MM.1S (cell line): ENCODE measurements at regions not wholly inside any gene's neighbourhood (a gene's known extent, or its start where the extent isn't known, plus 50 kb on each side); places are given as distances from the start of the nearest gene placed in this dataset.
"Not testable (repeated sequence)": the region's sequence is repeated elsewhere in the genome, so short reads cannot be mapped to it uniquely, and the experiment has no call there.

ENCODE experiments used
- DNase-seq: peaks from one replicate; pipeline ENCODE4 v3.0.0-alpha.2; 2015
- H2AFZ ChIP-seq: fragments of 300-600 bp; sonication (generic); 2 replicates; pipeline ENCODE4 v1.6.0; 2016; ENCODE audit warnings: antibody characterized with exemption, low read length
- H3F3A ChIP-seq: fragments of 300-600 bp; sonication (generic); 2 replicates; pipeline ENCODE4 v1.6.1; 2016; ENCODE audit warnings: mild to moderate bottlenecking, antibody characterized with exemption, low read length, moderate library complexity, mixed read lengths; ENCODE audit not compliant: insufficient read depth
- H3K27ac ChIP-seq: fragments of 300-600 bp; sonication (generic); 2 replicates; pipeline ENCODE4 v1.5.1; 2016; ENCODE audit warnings: mild to moderate bottlenecking, low read length
- H3K27me3 ChIP-seq: fragments of 300-600 bp; sonication (generic); replicated peaks from 2 replicates; pipeline ENCODE4 v1.6.0; 2016; ENCODE audit warnings: low read length; ENCODE audit not compliant: insufficient read depth
- H3K36me3 ChIP-seq: fragments of 300-600 bp; sonication (generic); replicated peaks from 2 replicates; pipeline ENCODE4 v1.6.1; 2016; ENCODE audit warnings: mild to moderate bottlenecking, low read length, mixed read lengths; ENCODE audit not compliant: insufficient read depth
- H3K4me1 ChIP-seq: fragments of 300-600 bp; sonication (generic); 2 replicates; pipeline ENCODE4 v1.6.1; 2016; ENCODE audit warnings: low read length, mixed read lengths
- H3K4me2 ChIP-seq: fragments of 300-600 bp; sonication (generic); 2 replicates; pipeline ENCODE4 v1.6.0; 2016; ENCODE audit warnings: low read depth, low read length
- H3K4me3 ChIP-seq: fragments of 300-600 bp; sonication (generic); 2 replicates; pipeline ENCODE4 v1.5.1; 2016; ENCODE audit warnings: low read length, mixed read lengths
- H3K79me2 ChIP-seq: fragments of 300-600 bp; sonication (generic); 2 replicates; pipeline ENCODE4 v1.6.1; 2016; ENCODE audit warnings: mixed run types, low read length, mixed read lengths
- H3K9ac ChIP-seq: fragments of 300-600 bp; sonication (generic); 2 replicates; pipeline ENCODE4 v1.6.1; 2016; ENCODE audit warnings: low read length, mixed read lengths
- H3K9me2 ChIP-seq: fragments of 300-600 bp; sonication (generic); replicated peaks from 2 replicates; pipeline ENCODE4 v1.6.1; 2016; ENCODE audit warnings: mild to moderate bottlenecking, low read length, mixed read lengths; ENCODE audit not compliant: insufficient read depth
- H3K9me3 ChIP-seq: fragments of 300-600 bp; sonication (generic); replicated peaks from 2 replicates; pipeline ENCODE4 v1.6.1; 2016; ENCODE audit warnings: mild to moderate bottlenecking, low read length, mixed read lengths; ENCODE audit not compliant: insufficient read depth
- H4K20me1 ChIP-seq: fragments of 300-600 bp; sonication (generic); 2 replicates; pipeline ENCODE4 v1.6.1; 2016; ENCODE audit warnings: mild to moderate bottlenecking, low read length, moderate library complexity, mixed read lengths; ENCODE audit not compliant: insufficient read depth
- EZH2 ChIP-seq: fragments of 300-600 bp; sonication (generic); optimal IDR thresholded peaks from 2 replicates; pipeline ENCODE3; 2017; ENCODE audit warnings: low read depth, mild to moderate bottlenecking, antibody characterized with exemption, low read length, mixed read lengths
- EZH2phosphoT487 ChIP-seq: fragments of 300-600 bp; sonication (generic); IDR thresholded peaks from 2 replicates; pipeline ENCODE4 v1.6.1; 2018; ENCODE audit warnings: antibody characterized with exemption, low read length
- TF ChIP-seq, protein P1 (sequence below): fragments of 300-600 bp; sonication (generic); IDR thresholded peaks from 2 replicates; pipeline ENCODE4 v1.5.1; 2016; ENCODE audit warnings: antibody characterized with exemption, low read length, mixed read lengths

DNA sequence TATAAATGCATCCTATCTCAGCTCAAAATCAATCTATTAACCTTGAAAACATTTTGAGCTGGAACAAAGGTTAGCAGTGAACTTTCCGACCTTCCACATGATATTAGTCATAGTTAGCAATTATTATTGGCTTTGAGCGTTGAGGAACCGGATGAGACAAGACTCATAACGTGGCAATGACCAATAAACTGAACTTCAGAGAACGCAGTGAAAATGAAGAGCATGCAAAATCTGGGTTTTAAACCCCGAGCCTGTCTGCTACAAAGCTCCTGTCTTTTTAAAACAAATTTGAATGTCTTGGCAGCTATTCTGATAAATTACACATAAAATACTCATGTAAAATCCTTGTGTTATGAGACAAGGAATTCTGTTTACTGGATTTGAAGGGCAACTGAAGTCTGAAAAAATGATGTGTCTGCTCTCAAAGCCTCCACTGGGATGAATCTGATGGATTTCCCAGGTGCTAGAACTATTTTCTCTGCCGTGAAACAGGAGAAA is 74.7 kb upstream of the ITGB1 start:
- H3K27me3 ChIP-seq: no peaks in the 10 kb centered on the region
- TF ChIP-seq EZH2 (no peak), EZH2phosphoT487 (no peak)
- TF ChIP-seq, protein P1, sequence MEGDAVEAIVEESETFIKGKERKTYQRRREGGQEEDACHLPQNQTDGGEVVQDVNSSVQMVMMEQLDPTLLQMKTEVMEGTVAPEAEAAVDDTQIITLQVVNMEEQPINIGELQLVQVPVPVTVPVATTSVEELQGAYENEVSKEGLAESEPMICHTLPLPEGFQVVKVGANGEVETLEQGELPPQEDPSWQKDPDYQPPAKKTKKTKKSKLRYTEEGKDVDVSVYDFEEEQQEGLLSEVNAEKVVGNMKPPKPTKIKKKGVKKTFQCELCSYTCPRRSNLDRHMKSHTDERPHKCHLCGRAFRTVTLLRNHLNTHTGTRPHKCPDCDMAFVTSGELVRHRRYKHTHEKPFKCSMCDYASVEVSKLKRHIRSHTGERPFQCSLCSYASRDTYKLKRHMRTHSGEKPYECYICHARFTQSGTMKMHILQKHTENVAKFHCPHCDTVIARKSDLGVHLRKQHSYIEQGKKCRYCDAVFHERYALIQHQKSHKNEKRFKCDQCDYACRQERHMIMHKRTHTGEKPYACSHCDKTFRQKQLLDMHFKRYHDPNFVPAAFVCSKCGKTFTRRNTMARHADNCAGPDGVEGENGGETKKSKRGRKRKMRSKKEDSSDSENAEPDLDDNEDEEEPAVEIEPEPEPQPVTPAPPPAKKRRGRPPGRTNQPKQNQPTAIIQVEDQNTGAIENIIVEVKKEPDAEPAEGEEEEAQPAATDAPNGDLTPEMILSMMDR: no peak
- DNase-seq: no peak
- H3K4me3 ChIP-seq: no peak overlapping the region
- no peak overlapping the region for H3K9ac ChIP-seq
- H3K36me3 ChIP-seq: no peaks in the 10 kb centered on the region
- no peaks in the 10 kb centered on the region for H3F3A ChIP-seq
- H3K4me1 ChIP-seq: no peaks in the 10 kb centered on the region
- no peak overlapping the region for H3K27ac ChIP-seq
- H4K20me1 ChIP-seq: no peaks in the 10 kb centered on the region
- H3K9me2 ChIP-seq: no peaks in the 10 kb centered on the region
- H3K4me2 ChIP-seq: no peak overlapping the region
- H3K79me2 ChIP-seq: no peaks in the 10 kb centered on the region
- no peaks in the 10 kb centered on the region for H3K9me3 ChIP-seq
- H2AFZ ChIP-seq: no peak overlapping the region

DNA sequence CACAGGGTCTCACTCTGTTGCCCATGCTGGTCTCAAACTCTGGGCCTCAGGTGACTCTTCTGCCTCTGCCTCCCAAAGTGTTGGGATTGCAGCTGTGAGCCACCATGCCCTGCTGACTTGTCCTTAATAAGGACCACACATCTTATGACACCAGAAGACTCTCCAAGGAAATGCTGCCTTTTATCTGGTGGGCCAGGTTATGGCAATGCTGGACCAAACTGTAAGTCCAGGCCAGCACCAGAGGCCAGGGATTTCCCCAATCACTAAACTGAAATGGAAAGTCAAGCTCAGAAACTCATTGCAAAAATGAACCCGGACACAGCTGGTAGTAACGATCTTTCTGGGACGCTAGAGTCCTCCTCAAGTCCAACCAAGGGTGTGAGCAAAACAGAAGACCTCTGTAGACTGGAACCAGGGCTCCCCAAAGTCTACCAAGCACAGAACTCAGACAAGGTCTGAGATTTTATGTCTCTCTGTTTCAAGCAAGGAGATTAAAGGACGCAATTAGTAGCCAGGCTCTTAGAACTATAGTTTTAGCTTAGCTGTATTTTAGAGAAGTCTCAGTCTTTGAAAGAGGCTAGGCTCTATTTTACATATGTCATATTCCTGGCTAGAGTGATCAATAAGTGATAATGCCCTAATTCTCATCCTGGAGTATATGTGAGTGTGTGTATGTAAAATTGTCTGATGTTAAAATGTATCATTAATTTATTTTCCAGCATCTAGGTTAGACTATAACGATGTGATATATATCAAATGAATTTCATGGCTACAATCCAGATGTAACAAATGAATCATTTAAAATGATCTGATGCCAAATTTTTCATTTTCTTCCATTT is 74.0 kb upstream of the ITGB1 start:
- H3K9ac ChIP-seq: no peak overlapping the region
- H3K9me3 ChIP-seq: no peaks in the 10 kb centered on the region
- H3K4me3 ChIP-seq: no peak overlapping the region
- no peak overlapping the region for H2AFZ ChIP-seq
- peak; percentile 23 for DNase-seq
- no peaks in the 10 kb centered on the region for H4K20me1 ChIP-seq
- H3K4me1 ChIP-seq: no peaks in the 10 kb centered on the region
- TF ChIP-seq EZH2 (no peak), EZH2phosphoT487 (no peak)
- TF ChIP-seq, protein P1: no peak
- H3K4me2 ChIP-seq: no peak overlapping the region
- H3F3A ChIP-seq: no peaks in the 10 kb centered on the region
- H3K36me3 ChIP-seq: no peaks in the 10 kb centered on the region
- no peak overlapping the region for H3K27ac ChIP-seq
- no peaks in the 10 kb centered on the region for H3K79me2 ChIP-seq
- no peaks in the 10 kb centered on the region for H3K27me3 ChIP-seq
- no peaks in the 10 kb centered on the region for H3K9me2 ChIP-seq

DNA sequence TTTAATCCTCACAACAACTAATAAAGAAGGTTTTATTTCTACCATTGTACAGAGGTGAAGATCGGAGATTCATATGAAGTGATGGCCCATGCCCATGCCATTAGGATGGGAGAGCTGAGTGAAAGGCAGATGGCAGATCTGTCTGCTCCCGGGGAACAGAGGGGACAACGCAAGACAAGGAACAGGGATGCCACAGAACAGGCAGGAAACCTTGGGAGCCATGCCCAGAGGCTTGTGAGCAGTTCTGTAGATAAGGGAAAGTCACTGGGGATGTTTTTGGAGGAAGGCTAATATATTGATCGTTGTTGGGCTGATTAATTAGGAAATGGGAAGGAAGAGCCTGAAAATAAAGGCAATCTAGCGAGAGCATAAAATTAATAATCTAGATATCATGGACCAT is 73.1 kb upstream of the ITGB1 start:
- Histone ChIP-seq H3K27ac (no peak overlapping the region), H3K79me2 (no peaks in the 10 kb centered on the region)

DNA sequence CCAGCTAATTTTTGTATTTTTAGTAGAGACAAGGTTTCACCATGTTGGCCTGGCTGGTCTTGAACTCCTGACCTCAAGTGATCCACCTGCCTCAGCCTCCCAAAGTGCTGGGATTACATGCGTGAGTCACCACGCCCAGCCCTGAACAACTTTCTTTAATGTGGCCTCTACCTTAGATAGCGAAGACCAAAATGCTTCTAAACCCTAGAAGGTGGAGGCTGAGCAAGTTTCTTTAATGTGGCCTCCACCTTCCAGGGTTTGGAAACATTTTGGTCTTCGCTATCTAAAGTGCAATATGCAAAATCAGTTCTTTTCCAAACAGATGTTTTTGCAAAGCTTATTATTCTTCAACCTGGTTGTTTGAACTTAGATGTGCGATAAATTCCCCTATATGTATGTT is 70.5 kb upstream of the ITGB1 start:
- H3K4me2 ChIP-seq, H3K4me3 ChIP-seq, H3K27me3 ChIP-seq, H3K9me2 ChIP-seq, H3K36me3 ChIP-seq, H3K79me2 ChIP-seq, H2AFZ ChIP-seq, DNase-seq, H3K9me3 ChIP-seq, H4K20me1 ChIP-seq, H3K27ac ChIP-seq, H3K9ac ChIP-seq, H3K4me1 ChIP-seq, H3F3A ChIP-seq: not testable (repeated sequence)

More for the DNA sequence above, 73.1 kb upstream of the ITGB1 start:
- Histone ChIP-seq H3K27me3 (no peaks in the 10 kb centered on the region), H4K20me1 (no peaks in the 10 kb centered on the region), H3K9me2 (no peaks in the 10 kb centered on the region), H3K4me1 (no peaks in the 10 kb centered on the region), H3K9ac (no peak overlapping the region), H2AFZ (no peak overlapping the region), H3F3A (no peaks in the 10 kb centered on the region), H3K4me2 (no peak overlapping the region), H3K4me3 (no peak overlapping the region), H3K9me3 (no peaks in the 10 kb centered on the region), H3K36me3 (no peaks in the 10 kb centered on the region)
- DNase-seq: no peak
- TF ChIP-seq EZH2phosphoT487: no peak
- TF ChIP-seq, protein P1: no peak
- TF ChIP-seq EZH2: no peak
